HEK293T (cell line): ENCODE measurements at regions not wholly inside any gene's neighbourhood (a gene's known extent, or its start where the extent isn't known, plus 50 kb on each side); places are given as distances from the start of the nearest gene placed in this dataset.

Experiments
- CTCF ChIA-PET: fragments of 350-600 bp; formaldehyde crosslinking; extraction: SDS; loops from one replicate; lab custom pipeline; 2021; ENCODE audit warnings: antibody characterized with exemption, inconsistent platforms; lab: Yijun Ruan, JAX
- POLR2A ChIA-PET: fragments of 350-600 bp; formaldehyde crosslinking; extraction: SDS; loops from one replicate; lab custom pipeline; 2020; ENCODE audit warnings: antibody characterized with exemption, inconsistent platforms; lab: Yijun Ruan, JAX
- DNase-seq: peaks from one replicate; pipeline ENCODE4 v3.0.0; 2012; ENCODE audit warnings: mixed read lengths; ENCODE audit errors: extremely low spot score
- ARNT ChIP-seq: fragments of 450-650 bp; IDR thresholded peaks from 2 replicates; pipeline ENCODE4 v1.6.1; 2017; ENCODE audit warnings: mild to moderate bottlenecking
- BHLHE40 ChIP-seq: fragments of 450-650 bp; IDR thresholded peaks from 2 replicates; pipeline ENCODE4 v1.6.1; 2016; ENCODE audit warnings: mild to moderate bottlenecking, moderate library complexity, borderline replicate concordance
- CTBP1 ChIP-seq: fragments of 450-650 bp; IDR thresholded peaks from 2 replicates; pipeline ENCODE4 v1.6.1; 2016; ENCODE audit warnings: borderline replicate concordance
- ELF4 ChIP-seq: fragments of 450-650 bp; IDR thresholded peaks from 2 replicates; pipeline ENCODE4 v1.6.1; 2017; ENCODE audit warnings: antibody characterized with exemption
- FOXA1 ChIP-seq: fragments of 450-650 bp; IDR thresholded peaks from 2 replicates; pipeline ENCODE4 v1.6.1; 2016; ENCODE audit warnings: mild to moderate bottlenecking
- FOXK2 ChIP-seq: fragments of 450-650 bp; IDR thresholded peaks from 2 replicates; pipeline ENCODE4 v1.6.1; 2016; ENCODE audit warnings: mild to moderate bottlenecking
- FOXM1 ChIP-seq: fragments of 450-650 bp; IDR thresholded peaks from 2 replicates; pipeline ENCODE4 v1.6.1; 2017; ENCODE audit warnings: mild to moderate bottlenecking, borderline replicate concordance
- HDGF ChIP-seq: fragments of 450-650 bp; IDR thresholded peaks from 2 replicates; pipeline ENCODE4 v1.6.1; 2017; ENCODE audit warnings: antibody characterized with exemption, borderline replicate concordance
- L3MBTL2 ChIP-seq: fragments of 450-650 bp; conservative IDR thresholded peaks from 2 replicates; pipeline ENCODE4 v1.6.1; 2016; ENCODE audit warnings: mild to moderate bottlenecking
- LEF1 ChIP-seq: fragments of 450-650 bp; IDR thresholded peaks from 2 replicates; pipeline ENCODE4 v1.6.1; 2017; ENCODE audit warnings: mild to moderate bottlenecking, borderline replicate concordance
- NFRKB ChIP-seq: fragments of 450-650 bp; IDR thresholded peaks from 2 replicates; pipeline ENCODE4 v1.6.1; 2016; ENCODE audit warnings: mild to moderate bottlenecking, moderate library complexity
- SP1 ChIP-seq: fragments of 450-650 bp; IDR thresholded peaks from 2 replicates; pipeline ENCODE4 v1.6.1; 2017
- SUZ12 ChIP-seq: fragments of 450-650 bp; IDR thresholded peaks from 2 replicates; pipeline ENCODE4 v1.6.1; 2016; ENCODE audit warnings: mild to moderate bottlenecking
- TARDBP ChIP-seq: fragments of 450-650 bp; IDR thresholded peaks from 2 replicates; pipeline ENCODE4 v1.6.1; 2016
- ZNF384 ChIP-seq: fragments of 450-650 bp; IDR thresholded peaks from 2 replicates; pipeline ENCODE4 v1.6.1; 2016
- TF ChIP-seq, protein P1 (sequence below): fragments of 450-650 bp; IDR thresholded peaks from 2 replicates; pipeline ENCODE4 v1.6.1; 2016

DNA sequence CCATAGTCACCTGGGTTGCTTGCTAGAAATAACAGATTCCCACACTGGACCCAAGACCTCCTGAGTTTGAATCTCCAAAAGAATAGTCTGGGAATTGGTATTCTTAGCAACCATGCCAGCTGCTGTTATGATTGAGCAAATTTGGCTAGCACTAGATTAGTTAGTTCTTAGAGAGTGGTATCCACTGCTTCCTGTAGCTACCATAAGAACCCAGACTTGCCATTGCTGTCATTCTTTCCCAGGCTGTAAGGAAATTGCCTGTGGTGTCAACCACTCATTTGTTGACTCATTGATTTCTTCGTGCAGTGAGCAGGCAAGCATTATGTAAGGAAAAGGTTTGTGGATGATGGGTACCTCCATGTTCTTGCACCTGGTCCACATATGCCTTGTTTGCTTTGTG is 201.8 kb upstream of the RGS6 start:
- ChIA-PET POLR2A (no interaction called here), CTCF (no interaction called here)
- no peak for DNase-seq
- TF ChIP-seq CTBP1 (no peak), LEF1 (no peak), ZNF384 (no peak), TARDBP (no peak), SP1 (no peak), L3MBTL2 (no peak), FOXM1 (no peak), ELF4 (no peak), SUZ12 (no peak), HDGF (no peak), ARNT (no peak), FOXK2 (no peak), BHLHE40 (no peak)
- TF ChIP-seq, protein P1, sequence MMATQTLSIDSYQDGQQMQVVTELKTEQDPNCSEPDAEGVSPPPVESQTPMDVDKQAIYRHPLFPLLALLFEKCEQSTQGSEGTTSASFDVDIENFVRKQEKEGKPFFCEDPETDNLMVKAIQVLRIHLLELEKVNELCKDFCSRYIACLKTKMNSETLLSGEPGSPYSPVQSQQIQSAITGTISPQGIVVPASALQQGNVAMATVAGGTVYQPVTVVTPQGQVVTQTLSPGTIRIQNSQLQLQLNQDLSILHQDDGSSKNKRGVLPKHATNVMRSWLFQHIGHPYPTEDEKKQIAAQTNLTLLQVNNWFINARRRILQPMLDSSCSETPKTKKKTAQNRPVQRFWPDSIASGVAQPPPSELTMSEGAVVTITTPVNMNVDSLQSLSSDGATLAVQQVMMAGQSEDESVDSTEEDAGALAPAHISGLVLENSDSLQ: no peak

DNA sequence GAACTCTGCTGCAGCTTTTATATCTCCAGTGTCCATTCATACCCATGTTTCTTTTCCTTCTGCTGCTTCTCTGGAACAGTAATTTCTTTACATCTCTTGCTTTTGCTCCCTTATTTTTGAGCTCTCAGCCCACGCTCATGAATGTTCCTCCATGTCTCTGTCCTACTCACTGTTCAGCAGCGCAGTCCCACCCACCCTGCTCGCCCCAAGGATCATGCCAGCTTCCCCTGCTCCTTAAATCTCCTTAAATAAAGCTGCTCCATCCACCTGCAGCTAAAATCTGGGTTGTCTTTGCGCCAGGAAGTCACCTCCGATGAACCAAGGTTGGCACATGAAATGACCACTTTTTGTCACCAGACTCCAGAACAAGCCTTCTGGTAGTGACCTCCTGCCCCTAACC is 201.1 kb upstream of the RGS6 start:
- no peak for TF ChIP-seq CTBP1
- no peak for DNase-seq
- CTCF ChIA-PET: no interaction called here
- POLR2A ChIA-PET: no interaction called here

DNA sequence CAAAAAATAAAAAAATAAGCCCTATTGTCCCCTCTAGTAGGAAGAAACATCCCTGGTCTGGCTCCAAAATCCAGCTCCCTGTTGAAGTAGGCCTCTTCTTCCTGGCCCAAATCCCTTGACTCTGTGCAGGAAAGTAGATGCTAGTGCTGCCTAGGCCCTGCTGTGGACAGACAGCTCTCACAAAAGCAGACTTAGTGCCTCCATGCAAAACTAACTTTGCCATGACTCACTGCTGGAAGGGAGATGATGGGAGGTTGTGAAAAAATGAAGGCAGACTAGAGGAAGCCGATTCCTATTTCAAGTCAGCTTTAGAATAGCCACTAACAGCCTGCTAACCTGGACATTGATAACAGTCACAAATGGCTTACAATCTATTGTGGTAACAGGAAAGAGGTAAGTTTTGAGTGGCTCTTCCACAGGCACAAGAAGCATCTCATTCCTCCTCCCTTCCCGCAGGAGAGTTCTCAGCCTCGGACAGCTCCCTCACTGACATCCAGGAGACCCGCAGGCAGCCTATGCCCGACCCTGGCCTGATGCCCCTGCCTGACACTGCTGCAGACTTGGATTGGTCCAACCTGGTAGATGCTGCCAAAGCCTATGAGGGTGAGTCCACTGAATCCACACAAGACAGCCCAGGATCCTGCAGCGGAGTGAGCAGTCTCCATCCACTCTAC is 198.9 kb upstream of the RGS6 start:
- TF ChIP-seq ARNT (no peak), ZNF384 (no peak), SUZ12 (no peak), FOXM1 (no peak), BHLHE40 (no peak), LEF1 (no peak), TARDBP (no peak), NFRKB (no peak), CTBP1 (no peak), FOXA1 (no peak), HDGF (no peak), L3MBTL2 (no peak), SP1 (no peak), ELF4 (no peak), FOXK2 (no peak)
- TF ChIP-seq, protein P1: no peak
- CTCF ChIA-PET: interaction anchor here (0.6 kb wide), 1 partner anchor 121 kb away, joined by 3 read pairs; no protein-coding TSS in a partner anchor

DNA sequence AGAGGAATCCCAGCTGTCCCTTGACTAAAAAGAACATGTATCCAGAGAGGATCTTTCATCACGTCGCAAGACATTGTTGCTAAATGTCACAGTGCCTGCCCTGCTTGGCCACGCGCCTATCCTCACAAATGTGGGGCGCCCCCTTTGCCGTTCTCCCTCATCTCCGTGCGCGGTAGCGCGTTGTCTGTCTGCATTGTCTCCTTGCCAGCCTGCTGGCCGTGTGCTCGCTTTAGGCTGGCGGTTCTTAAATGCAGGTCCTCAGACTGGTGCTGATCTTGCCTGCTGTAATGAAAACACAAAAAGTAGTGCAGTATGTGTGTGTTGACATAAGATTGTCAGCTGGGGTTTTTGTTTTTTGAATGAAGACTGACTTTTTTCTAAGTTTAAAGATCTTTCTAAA is 198.2 kb upstream of the RGS6 start:
- TF ChIP-seq CTBP1: no peak
- TF ChIP-seq BHLHE40: no peak
- TF ChIP-seq SP1: no peak
- TF ChIP-seq NFRKB: no peak
- CTCF ChIA-PET: no interaction called here
- POLR2A ChIA-PET: no interaction called here
- DNase-seq: no peak

More for the DNA sequence above, 198.9 kb upstream of the RGS6 start:
- no peak for DNase-seq
- POLR2A ChIA-PET: no interaction called here

DNA sequence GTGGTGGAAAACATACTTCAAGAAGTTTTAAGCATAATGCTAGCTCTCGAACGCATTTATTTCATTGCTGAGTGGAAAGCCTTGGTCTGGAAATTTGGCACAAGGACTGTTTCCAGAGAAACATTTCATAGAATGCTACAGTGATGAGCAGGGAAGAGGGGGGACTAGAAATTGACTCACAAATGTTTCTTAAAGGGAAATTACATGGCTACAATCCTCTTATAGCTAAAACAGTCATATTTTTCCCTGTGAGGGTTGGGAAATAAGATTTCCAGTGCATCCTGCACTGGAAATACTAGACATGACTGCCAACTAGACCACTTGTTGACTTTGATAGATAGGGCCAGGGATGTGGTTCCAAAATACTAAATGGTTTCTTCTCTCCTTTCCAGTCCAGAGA is 197.3 kb upstream of the RGS6 start:
- TF ChIP-seq SP1: no peak
- TF ChIP-seq L3MBTL2: no peak
- POLR2A ChIA-PET: no interaction called here
- no peak for DNase-seq
- CTCF ChIA-PET: no interaction called here

DNA sequence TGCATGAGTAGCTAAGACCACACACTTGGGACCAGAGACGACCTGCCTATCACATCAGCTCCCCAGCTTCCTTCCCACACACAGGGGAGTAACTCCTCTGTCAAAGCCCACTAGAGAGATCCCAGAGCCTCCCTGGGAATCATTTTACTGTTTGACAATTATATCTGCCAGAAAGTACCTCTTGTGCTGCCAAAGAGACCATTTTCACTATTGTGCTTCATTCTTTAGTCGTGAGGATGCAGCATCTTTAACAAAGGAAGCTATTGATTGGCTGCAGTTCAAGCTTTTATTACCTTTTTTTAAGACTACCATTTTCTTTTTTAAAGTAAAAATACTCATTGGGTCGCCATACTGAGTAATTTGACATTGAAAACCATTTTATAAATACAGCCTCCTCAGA is 194.5 kb upstream of the RGS6 start:
- no peak for TF ChIP-seq ELF4
- TF ChIP-seq FOXA1: no peak
- TF ChIP-seq, protein P1: no peak
- no peak for TF ChIP-seq HDGF
- no peak for TF ChIP-seq LEF1
- TF ChIP-seq SP1: no peak
- TF ChIP-seq TARDBP: no peak
- TF ChIP-seq BHLHE40: no peak
- TF ChIP-seq FOXK2: no peak
- TF ChIP-seq FOXM1: no peak
- TF ChIP-seq NFRKB: no peak
- no peak for TF ChIP-seq CTBP1
- TF ChIP-seq L3MBTL2: no peak
- no peak for TF ChIP-seq SUZ12
- no peak for DNase-seq
- CTCF ChIA-PET: interaction anchor here (1.0 kb wide), 1 partner anchor 15 kb away, joined by 6 read pairs; no protein-coding TSS in a partner anchor
- POLR2A ChIA-PET: no interaction called here

DNA sequence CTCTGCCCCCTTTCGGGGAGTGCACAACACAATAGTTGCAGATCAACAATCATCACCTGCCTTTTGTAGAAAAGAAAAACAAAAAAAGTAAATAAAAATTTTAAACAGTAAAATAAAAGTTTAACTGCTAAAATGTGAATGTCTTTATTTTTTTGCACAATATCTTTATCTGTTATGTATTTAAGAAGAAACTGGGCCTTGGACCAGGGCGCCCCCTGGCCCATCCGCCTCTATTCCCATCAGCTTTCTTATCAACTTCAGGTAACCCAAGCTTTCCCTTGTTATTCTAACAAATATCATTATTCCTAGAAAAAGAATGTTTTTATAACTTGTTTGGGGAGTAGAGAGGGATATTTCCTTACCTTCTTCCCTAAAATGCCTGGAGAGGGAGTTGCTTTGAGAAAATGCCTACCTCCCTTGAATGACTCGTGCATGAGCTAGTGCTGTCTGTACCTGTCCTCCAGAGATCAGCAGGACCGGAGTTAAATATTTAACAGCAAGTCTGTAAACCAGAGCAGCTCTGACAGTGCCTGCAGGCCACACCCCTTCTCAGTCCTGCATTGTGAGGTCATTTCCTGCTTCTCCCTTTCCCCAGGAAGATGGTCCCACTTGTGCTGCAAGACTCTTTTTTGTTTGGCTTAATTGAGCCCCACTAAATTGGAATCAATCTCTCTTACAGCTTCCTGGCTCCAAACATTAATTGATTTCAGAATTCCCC is 192.8 kb upstream of the RGS6 start:
- DNase-seq: no peak
- CTCF ChIA-PET: interaction anchor here (0.8 to 2.1 kb wide), 2 partner anchors 13 to 18 kb away, joined by 3 to 6 read pairs; no protein-coding TSS in a partner anchor
- no peak for TF ChIP-seq NFRKB
- TF ChIP-seq ZNF384: no peak
- TF ChIP-seq, protein P1: no peak
- TF ChIP-seq HDGF: no peak
- no peak for TF ChIP-seq L3MBTL2
- TF ChIP-seq FOXA1: no peak
- TF ChIP-seq SP1: no peak
- TF ChIP-seq BHLHE40: no peak
- TF ChIP-seq FOXK2: no peak
- no peak for TF ChIP-seq CTBP1
- TF ChIP-seq SUZ12: no peak
- no peak for TF ChIP-seq FOXM1
- TF ChIP-seq LEF1: no peak
- TF ChIP-seq TARDBP: no peak
- no peak for TF ChIP-seq ELF4
- no peak for TF ChIP-seq ARNT
- POLR2A ChIA-PET: no interaction called here
